MM.1S (cell line): ENCODE measurements at regions not wholly inside any gene's neighbourhood (a gene's known extent, or its start where the extent isn't known, plus 50 kb on each side); places are given as distances from the start of the nearest gene placed in this dataset.

Experiments
- DNase-seq: peaks from one replicate; pipeline ENCODE4 v3.0.0-alpha.2; 2015
- H2AFZ ChIP-seq: fragments of 300-600 bp; sonication (generic); 2 replicates; pipeline ENCODE4 v1.6.0; 2016; ENCODE audit warnings: antibody characterized with exemption, low read length
- H3F3A ChIP-seq: fragments of 300-600 bp; sonication (generic); 2 replicates; pipeline ENCODE4 v1.6.1; 2016; ENCODE audit warnings: mild to moderate bottlenecking, antibody characterized with exemption, low read length, moderate library complexity, mixed read lengths; ENCODE audit not compliant: insufficient read depth
- H3K27ac ChIP-seq: fragments of 300-600 bp; sonication (generic); 2 replicates; pipeline ENCODE4 v1.5.1; 2016; ENCODE audit warnings: mild to moderate bottlenecking, low read length
- H3K27me3 ChIP-seq: fragments of 300-600 bp; sonication (generic); replicated peaks from 2 replicates; pipeline ENCODE4 v1.6.0; 2016; ENCODE audit warnings: low read length; ENCODE audit not compliant: insufficient read depth
- H3K36me3 ChIP-seq: fragments of 300-600 bp; sonication (generic); replicated peaks from 2 replicates; pipeline ENCODE4 v1.6.1; 2016; ENCODE audit warnings: mild to moderate bottlenecking, low read length, mixed read lengths; ENCODE audit not compliant: insufficient read depth
- H3K4me1 ChIP-seq: fragments of 300-600 bp; sonication (generic); 2 replicates; pipeline ENCODE4 v1.6.1; 2016; ENCODE audit warnings: low read length, mixed read lengths
- H3K4me2 ChIP-seq: fragments of 300-600 bp; sonication (generic); 2 replicates; pipeline ENCODE4 v1.6.0; 2016; ENCODE audit warnings: low read depth, low read length
- H3K4me3 ChIP-seq: fragments of 300-600 bp; sonication (generic); 2 replicates; pipeline ENCODE4 v1.5.1; 2016; ENCODE audit warnings: low read length, mixed read lengths
- H3K79me2 ChIP-seq: fragments of 300-600 bp; sonication (generic); 2 replicates; pipeline ENCODE4 v1.6.1; 2016; ENCODE audit warnings: mixed run types, low read length, mixed read lengths
- H3K9ac ChIP-seq: fragments of 300-600 bp; sonication (generic); 2 replicates; pipeline ENCODE4 v1.6.1; 2016; ENCODE audit warnings: low read length, mixed read lengths
- H3K9me2 ChIP-seq: fragments of 300-600 bp; sonication (generic); replicated peaks from 2 replicates; pipeline ENCODE4 v1.6.1; 2016; ENCODE audit warnings: mild to moderate bottlenecking, low read length, mixed read lengths; ENCODE audit not compliant: insufficient read depth
- H3K9me3 ChIP-seq: fragments of 300-600 bp; sonication (generic); replicated peaks from 2 replicates; pipeline ENCODE4 v1.6.1; 2016; ENCODE audit warnings: mild to moderate bottlenecking, low read length, mixed read lengths; ENCODE audit not compliant: insufficient read depth
- H4K20me1 ChIP-seq: fragments of 300-600 bp; sonication (generic); 2 replicates; pipeline ENCODE4 v1.6.1; 2016; ENCODE audit warnings: mild to moderate bottlenecking, low read length, moderate library complexity, mixed read lengths; ENCODE audit not compliant: insufficient read depth
- CTCF ChIP-seq: fragments of 300-600 bp; sonication (generic); IDR thresholded peaks from 2 replicates; pipeline ENCODE4 v1.5.1; 2016; ENCODE audit warnings: antibody characterized with exemption, low read length, mixed read lengths
- EZH2 ChIP-seq: fragments of 300-600 bp; sonication (generic); optimal IDR thresholded peaks from 2 replicates; pipeline ENCODE3; 2017; ENCODE audit warnings: low read depth, mild to moderate bottlenecking, antibody characterized with exemption, low read length, mixed read lengths
- EZH2phosphoT487 ChIP-seq: fragments of 300-600 bp; sonication (generic); IDR thresholded peaks from 2 replicates; pipeline ENCODE4 v1.6.1; 2018; ENCODE audit warnings: antibody characterized with exemption, low read length

- no peak for DNase-seq
- Histone ChIP-seq H2AFZ (no peak overlapping the region), H3K9me2 (no peaks in the 10 kb centered on the region), H3K4me1 (no peaks in the 10 kb centered on the region), H3K4me3 (no peak overlapping the region), H3K9me3 (no peaks in the 10 kb centered on the region), H3F3A (no peaks in the 10 kb centered on the region), H4K20me1 (no peaks in the 10 kb centered on the region), H3K36me3 (no peaks in the 10 kb centered on the region), H3K79me2 (no peaks in the 10 kb centered on the region), H3K27ac (no peak overlapping the region), H3K4me2 (no peak overlapping the region), H3K9ac (no peak overlapping the region), H3K27me3 (no peaks in the 10 kb centered on the region)
- TF ChIP-seq CTCF (no peak), EZH2 (no peak), EZH2phosphoT487 (no peak)
These were observed 573.6 kb downstream of the INSC start for GRCh38 chr11:15688351-15688792.

- no peak overlapping the region for H3K4me2 ChIP-seq
- H3K4me1 ChIP-seq = no peaks in the 10 kb centered on the region
- H3K27me3 ChIP-seq = no peaks in the 10 kb centered on the region
- no peak overlapping the region for H2AFZ ChIP-seq
- H3K4me3 ChIP-seq = no peak overlapping the region
- no peaks in the 10 kb centered on the region for H3F3A ChIP-seq
- no peaks in the 10 kb centered on the region for H4K20me1 ChIP-seq
- H3K36me3 ChIP-seq = no peaks in the 10 kb centered on the region
- TF ChIP-seq EZH2phosphoT487 = no peak
- TF ChIP-seq CTCF = no peak
- no peak for TF ChIP-seq EZH2
- H3K9ac ChIP-seq = no peak overlapping the region
- H3K9me2 ChIP-seq = no peaks in the 10 kb centered on the region
- no peak overlapping the region for H3K27ac ChIP-seq
- H3K79me2 ChIP-seq = no peaks in the 10 kb centered on the region
- no peaks in the 10 kb centered on the region for H3K9me3 ChIP-seq
- DNase-seq = no peak
These were observed 575.6 kb downstream of the INSC start for GRCh38 chr11:15690320-15690719.

GRCh38 chr11:15692739-15693138 lies 578.0 kb downstream of the INSC start:
- H3K4me3 ChIP-seq = no peak overlapping the region
- H3K27ac ChIP-seq = no peak overlapping the region
- no peak overlapping the region for H3K9ac ChIP-seq
- H3K4me2 ChIP-seq = no peak overlapping the region
- TF ChIP-seq EZH2phosphoT487 (no peak), EZH2 (no peak), CTCF (no peak)
- no peaks in the 10 kb centered on the region for H3K4me1 ChIP-seq
- H3K9me3 ChIP-seq = no peaks in the 10 kb centered on the region
- H3K36me3 ChIP-seq = no peaks in the 10 kb centered on the region
- no peaks in the 10 kb centered on the region for H4K20me1 ChIP-seq
- no peaks in the 10 kb centered on the region for H3K27me3 ChIP-seq
- H2AFZ ChIP-seq = no peak overlapping the region
- no peaks in the 10 kb centered on the region for H3K9me2 ChIP-seq
- no peak for DNase-seq
- H3F3A ChIP-seq = no peaks in the 10 kb centered on the region
- H3K79me2 ChIP-seq = no peaks in the 10 kb centered on the region
